Gastroesophageal sphincter (tissue), 4 donors: ENCODE measurements at regions not wholly inside any gene's neighbourhood (a gene's known extent, or its start where the extent isn't known, plus 50 kb on each side); places are given as distances from the start of the nearest gene placed in this dataset.

ENCODE experiments used
- ATAC-seq: fragments of 150-250 bp; one replicate; pipeline ENCODE4 v1.9.1; 2016; ENCODE audit warnings: mild to moderate bottlenecking, moderate library complexity
- H3K27ac ChIP-seq, 4 donors: fragments of 200-600 bp; sonication (generic) in 3 of 4; 1 replicate in 3 of 4; 2 replicates in 1 of 4; pipeline ENCODE4 v1.5.1; 2016 to 2019
- H3K27me3 ChIP-seq: fragments of 200-600 bp; sonication (generic); one replicate; pipeline ENCODE4 v1.5.1; 2019
- H3K36me3 ChIP-seq, 2 donors: fragments of 200-600 bp; sonication (generic); one replicate each; pipeline ENCODE4 v1.5.1; 2019; ENCODE audit warnings: control low read depth in 1 of 2
- H3K4me1 ChIP-seq, 3 donors: fragments of 200-600 bp; sonication (generic); 1 replicate in 2 of 3; 2 replicates in 1 of 3; pipeline ENCODE4 v1.5.1; 2016 to 2019; ENCODE audit warnings: control low read depth in 2 of 3
- H3K4me3 ChIP-seq, 2 donors: fragments of 200-600 bp; sonication (generic); one replicate each; pipeline ENCODE4 v1.5.1; 2019; ENCODE audit warnings: mild to moderate bottlenecking in 1 of 2, moderate library complexity in 1 of 2
- H3K9me3 ChIP-seq, 3 donors: fragments of 200-600 bp; sonication (generic); one replicate each; pipeline ENCODE4 v1.5.1; 2017 to 2019; ENCODE audit warnings: control low read depth in 2 of 3
- CTCF ChIP-seq, 4 experiments: fragments of 200-600 bp in 2 of 4; fragments of 450-650 bp in 2 of 4; sonication (generic) in 1 of 4; IDR thresholded peaks; one replicate each; pipeline ENCODE4 v1.5.1; 2017 to 2019; ENCODE audit warnings: antibody characterized with exemption in 4 of 4, mild to moderate bottlenecking in 2 of 4, moderate library complexity in 2 of 4
- EP300 ChIP-seq: sonication (generic); formaldehyde crosslinking; IDR thresholded peaks from one replicate; pipeline ENCODE4 v1.6.1; 2017; ENCODE audit warnings: antibody characterized with exemption, mild to moderate bottlenecking
- POLR2A ChIP-seq, 2 donors: fragments of 450-650 bp; IDR thresholded peaks; one replicate each; pipeline ENCODE4 v1.6.1; 2017; ENCODE audit warnings: antibody characterized with exemption in 2 of 2, mild to moderate bottlenecking in 2 of 2, moderate library complexity in 1 of 2
- POLR2AphosphoS5 ChIP-seq: sonication (generic); formaldehyde crosslinking; IDR thresholded peaks from one replicate; pipeline ENCODE4 v1.6.1; 2017; ENCODE audit warnings: antibody characterized with exemption
- WGBS, 2 donors: methylation state at CpG; one replicate each; pipeline ENCODE4 v1.1.5; 2018; ENCODE audit warnings: low coverage in 1 of 2; 5-methylcytosine and 5-hydroxymethylcytosine counted together

DNA sequence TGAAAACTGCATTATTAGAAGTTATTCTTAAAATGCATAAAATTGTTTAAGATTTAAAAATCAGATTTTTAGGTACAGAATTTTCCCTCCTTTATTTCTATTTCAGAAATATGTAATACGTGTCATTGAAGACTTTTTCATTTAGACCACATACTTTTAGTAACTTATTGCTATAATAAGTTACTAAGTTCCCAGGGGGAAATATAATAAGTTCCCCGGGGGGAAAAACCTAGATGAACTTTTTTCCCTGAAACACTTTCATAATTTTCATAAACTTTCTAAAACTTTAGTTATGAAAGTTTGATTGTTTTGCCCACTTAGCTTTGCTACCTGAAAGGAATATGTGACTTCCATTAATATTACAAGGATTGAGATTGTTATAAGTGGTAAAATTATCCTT, 1341.5 kb upstream of the IGFBP7 start:
- no peaks in the 10 kb centered on the region for H3K9me3 ChIP-seq
- H3K27me3 ChIP-seq, result no peaks in the 10 kb centered on the region
- TF ChIP-seq POLR2AphosphoS5 (no peak), CTCF (IDR thresholded peaks at IDR 0.05) (no peak)
- H3K27ac ChIP-seq, result no peak overlapping the region
- 61 to 71% methylated on average over 2 of the region's 2 CpGs for WGBS, 2 donors
- no peaks in the 10 kb centered on the region for H3K36me3 ChIP-seq
- ATAC-seq, result no peak
- no peaks in the 10 kb centered on the region for H3K4me1 ChIP-seq
- H3K4me3 ChIP-seq, result no peak overlapping the region

DNA sequence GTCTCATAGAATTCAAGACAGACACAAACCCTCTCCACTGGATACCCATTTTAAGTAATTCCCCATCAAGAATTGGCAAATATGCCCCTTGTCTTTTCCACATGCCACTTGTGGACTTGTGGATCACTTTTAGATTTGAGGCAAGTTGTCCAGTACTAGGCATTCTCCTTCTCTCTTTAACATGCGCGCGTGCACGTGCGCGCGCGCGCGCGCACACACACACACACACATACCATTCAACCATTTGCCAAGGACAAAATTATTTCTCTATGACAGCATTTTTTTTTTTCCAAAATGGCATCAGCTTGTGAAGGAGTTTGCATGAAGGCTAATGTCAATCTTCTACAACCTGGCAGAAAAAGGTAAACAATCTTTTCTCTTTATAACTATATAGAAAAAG, 1325.7 kb upstream of the IGFBP7 start:
- Histone ChIP-seq H3K9me3 (peaks cover 0 to 16% (median 0%) of the 10 kb centered on the region in 3 donors), H3K36me3 (no peaks in the 10 kb centered on the region), H3K27ac (no peak overlapping the region), H3K27me3 (no peaks in the 10 kb centered on the region), H3K4me3 (no peak overlapping the region), H3K4me1 (no peaks in the 10 kb centered on the region)
- no peak for ATAC-seq
- no peak for TF ChIP-seq POLR2A (IDR thresholded peaks at IDR 0.05)
- TF ChIP-seq EP300, result no peak
- TF ChIP-seq CTCF (IDR thresholded peaks at IDR 0.05), result no peak
- no peak for TF ChIP-seq POLR2AphosphoS5
- 95% methylated on average over 11 of the region's 11 CpGs; no CpG with 5 or more reads in 1 of the 2 donors for WGBS, 2 donors

DNA sequence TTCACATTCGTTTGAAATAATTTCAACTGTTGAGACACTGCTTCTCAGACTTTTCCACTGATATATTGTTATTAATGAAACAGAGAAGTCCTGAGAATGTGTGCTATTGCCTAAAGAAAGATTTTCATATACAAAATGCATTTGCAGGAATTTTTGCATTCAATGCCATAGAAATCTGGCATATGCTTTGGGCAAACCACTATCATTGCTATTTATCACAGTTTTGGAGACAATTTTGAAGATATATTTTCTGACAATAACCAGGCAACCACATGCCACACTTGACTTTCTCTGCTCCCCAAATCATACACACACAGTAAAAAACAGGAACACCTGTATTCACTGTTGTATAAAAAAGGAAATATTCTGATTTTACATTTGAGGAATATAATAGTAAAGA, 1303.7 kb upstream of the IGFBP7 start:
- H3K4me3 ChIP-seq, result no peak overlapping the region
- WGBS, 2 donors, result 22 to 42% methylated on average over 1 of the region's 1 CpG
- no peaks in the 10 kb centered on the region for H3K27me3 ChIP-seq
- H3K27ac ChIP-seq, result no peak overlapping the region
- no peak for TF ChIP-seq POLR2AphosphoS5
- no peak for TF ChIP-seq CTCF (IDR thresholded peaks at IDR 0.05)
- no peak for TF ChIP-seq POLR2A (IDR thresholded peaks at IDR 0.05)
- no peak for TF ChIP-seq EP300
- H3K36me3 ChIP-seq, result no peaks in the 10 kb centered on the region
- no peaks in the 10 kb centered on the region for H3K9me3 ChIP-seq
- no peak for ATAC-seq
- H3K4me1 ChIP-seq, result no peaks in the 10 kb centered on the region

- no peaks in the 10 kb centered on the region for H3K36me3 ChIP-seq
- no peak overlapping the region for H3K27ac ChIP-seq
- TF ChIP-seq POLR2A (IDR thresholded peaks at IDR 0.05) (no peak), EP300 (no peak), CTCF (IDR thresholded peaks at IDR 0.05) (no peak), POLR2AphosphoS5 (no peak)
- no peaks in the 10 kb centered on the region for H3K27me3 ChIP-seq
- no peaks in the 10 kb centered on the region for H3K9me3 ChIP-seq
- ATAC-seq, result no peak
- no peak overlapping the region for H3K4me3 ChIP-seq
- WGBS, 2 donors, result 79 to 86% methylated on average over 2 of the region's 2 CpGs
- no peaks in the 10 kb centered on the region for H3K4me1 ChIP-seq
Observed at GRCh38 chr4:58411904-58412303, 1301.7 kb upstream of the IGFBP7 start.

GRCh38 chr4:58406762-58407161, 1296.6 kb upstream of the IGFBP7 start:
- ATAC-seq, result no peak
- no peaks in the 10 kb centered on the region for H3K36me3 ChIP-seq
- H3K27me3 ChIP-seq, result no peaks in the 10 kb centered on the region
- TF ChIP-seq CTCF (IDR thresholded peaks at IDR 0.05) (no peak), EP300 (no peak), POLR2A (IDR thresholded peaks at IDR 0.05) (no peak), POLR2AphosphoS5 (no peak)
- 58 to 73% methylated on average over 2 of the region's 2 CpGs for WGBS, 2 donors
- peaks cover 0 to 4% (median 0%) of the 10 kb centered on the region in 3 donors for H3K9me3 ChIP-seq
- H3K4me3 ChIP-seq, result no peak overlapping the region
- H3K4me1 ChIP-seq, result no peaks in the 10 kb centered on the region
- H3K27ac ChIP-seq, result no peak overlapping the region
